Stimulated activated CD8-positive, alpha-beta memory T cell treated with anti-CD3 and anti-CD28 coated beads, Interleukin-15, amount 100 ng/mL, for 1 hour (primary cell): ENCODE measurements at regions not wholly inside any gene's neighbourhood (a gene's known extent, or its start where the extent isn't known, plus 50 kb on each side); places are given as distances from the start of the nearest gene placed in this dataset.

Experiments used
- DNase-seq: peaks from one replicate; pipeline ENCODE4 v3.0.0-alpha.2; 2020; ENCODE audit warnings: low read depth

DNA sequence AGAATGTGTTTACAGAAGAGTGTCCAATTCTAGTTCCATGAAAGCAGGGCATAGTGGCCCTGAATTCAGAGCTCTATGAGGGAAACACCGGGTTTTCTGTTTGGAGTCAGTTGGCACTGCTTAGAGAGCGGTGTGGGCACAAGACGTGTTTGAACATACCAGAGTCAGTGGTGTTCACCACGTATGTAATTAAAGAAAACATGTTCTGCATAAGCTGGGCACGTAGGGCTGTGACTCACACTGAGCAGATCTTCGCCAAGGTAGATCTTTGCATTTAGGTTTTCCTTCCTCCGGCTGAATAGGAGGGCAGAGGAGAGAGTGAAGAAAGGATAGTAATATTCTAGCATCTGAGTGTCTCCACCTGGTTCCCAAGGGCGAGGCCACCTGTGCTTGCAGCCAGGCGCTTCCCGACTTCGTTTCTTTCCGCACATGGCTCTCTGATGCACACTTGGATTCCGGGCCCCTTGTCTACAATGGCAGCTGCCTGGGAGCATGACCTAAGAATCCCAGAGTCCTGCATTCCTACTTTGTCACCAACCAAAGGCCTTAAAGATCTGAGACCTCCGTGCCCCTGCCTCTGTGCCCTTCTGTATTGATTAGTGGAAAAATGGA, 136.2 kb downstream of the ERMARD start:
- no peak for DNase-seq

DNA sequence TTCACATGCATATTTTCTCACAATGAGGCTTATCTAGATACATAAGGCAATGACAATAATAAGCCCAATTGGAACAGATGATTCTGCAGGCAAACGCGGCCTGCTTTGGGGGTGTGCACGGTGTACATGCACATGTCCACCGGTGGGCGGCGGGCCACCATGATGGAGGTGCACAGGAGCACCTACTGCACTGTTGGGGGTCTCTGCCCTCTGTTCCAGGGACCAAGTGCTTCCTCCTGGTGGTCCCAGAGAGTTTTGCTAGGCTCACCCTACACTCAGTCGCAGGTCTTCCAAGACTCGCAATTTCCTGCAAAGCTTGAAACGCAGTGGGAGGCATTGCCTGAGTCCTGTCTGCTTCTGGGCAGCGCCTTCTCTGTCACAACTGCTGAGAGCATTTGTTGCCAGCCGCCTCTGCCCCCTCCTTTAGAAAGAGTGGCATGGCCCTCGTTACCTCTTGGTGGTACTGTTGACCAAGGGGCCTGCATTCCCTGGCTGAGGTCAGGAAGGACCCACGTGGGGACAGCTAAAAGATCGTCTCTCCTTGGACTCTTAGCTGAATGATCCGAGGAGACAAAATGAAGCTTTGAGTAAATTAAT, 135.3 kb downstream of the ERMARD start:
- DNase-seq: no peak

DNA sequence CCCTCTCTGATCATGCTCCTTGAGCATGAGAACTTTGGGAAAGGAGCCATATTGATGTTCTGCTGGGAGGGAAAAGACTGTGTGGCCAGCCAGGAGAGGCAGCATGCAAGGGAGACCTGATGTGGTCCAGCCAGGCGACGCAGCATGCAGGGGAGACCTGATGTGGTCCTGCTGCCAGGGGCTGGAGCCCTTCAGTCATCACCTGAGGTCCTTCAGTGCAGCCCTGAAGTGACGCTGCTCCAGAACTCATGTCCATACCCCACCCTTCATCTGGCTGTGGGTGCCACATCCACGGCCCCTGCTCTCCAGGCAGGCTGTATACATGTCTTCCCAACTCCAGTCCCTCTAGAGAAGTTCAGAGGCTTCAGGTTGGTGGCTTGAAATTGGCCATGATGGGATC, 134.4 kb downstream of the ERMARD start:
- no peak for DNase-seq

DNA sequence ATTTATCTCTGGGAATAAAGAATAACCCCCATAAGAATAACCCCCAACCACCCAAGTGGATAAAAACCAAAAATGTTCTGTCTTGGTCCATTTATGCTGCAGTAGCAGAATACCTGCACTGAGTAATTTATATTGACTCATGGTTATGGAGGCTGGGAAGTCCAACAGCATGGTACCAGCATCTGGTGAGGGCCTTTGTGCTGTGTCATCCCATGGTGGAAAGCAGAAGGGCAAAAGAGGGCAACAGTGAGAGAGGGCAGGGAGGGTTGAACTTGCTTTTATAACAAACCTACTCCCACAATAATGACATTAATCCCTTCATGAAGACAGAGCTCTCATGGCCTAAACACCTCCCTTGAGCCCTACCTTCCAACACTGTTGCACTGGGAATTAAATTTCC, 133.7 kb downstream of the ERMARD start:
- DNase-seq: no peak

DNA sequence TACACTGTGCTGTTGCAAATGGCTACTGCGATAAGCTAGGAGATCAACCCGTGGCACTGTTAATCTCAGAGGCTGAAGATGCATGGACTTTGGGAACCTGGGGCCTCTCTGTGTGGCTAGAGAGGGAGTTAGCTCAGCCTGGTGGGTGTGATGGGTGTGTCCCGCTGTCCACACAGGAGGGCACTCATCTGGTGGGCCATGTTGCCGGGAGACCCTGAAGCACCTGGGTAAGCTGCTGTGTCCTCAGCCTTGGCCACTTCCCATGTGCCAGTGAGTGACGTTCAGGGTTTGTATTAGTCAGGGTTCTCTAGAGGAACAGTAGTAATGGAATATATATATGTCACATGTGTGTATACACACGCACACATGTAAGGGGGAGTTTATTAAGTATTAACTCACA, 132.7 kb downstream of the ERMARD start:
- DNase-seq: no peak

DNA sequence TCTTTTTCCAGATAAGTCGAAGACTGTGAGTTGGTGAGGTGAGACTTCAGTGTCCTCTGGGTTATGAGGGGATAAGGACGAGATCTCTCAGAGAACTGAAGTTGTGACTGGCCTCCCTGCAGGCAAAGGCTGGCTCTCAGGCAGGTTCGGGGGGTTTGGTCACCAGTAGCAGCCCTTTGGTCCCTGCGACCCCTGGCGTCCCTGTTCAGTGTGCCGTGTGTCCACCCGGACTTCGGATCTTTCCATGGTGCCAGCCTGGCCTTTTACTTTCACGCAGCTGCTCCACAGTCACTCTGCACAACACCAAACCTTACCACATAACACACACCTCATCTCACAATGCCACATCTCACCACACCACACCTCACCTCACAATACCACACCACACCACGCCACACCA, 131.9 kb downstream of the ERMARD start:
- no peak for DNase-seq

DNA sequence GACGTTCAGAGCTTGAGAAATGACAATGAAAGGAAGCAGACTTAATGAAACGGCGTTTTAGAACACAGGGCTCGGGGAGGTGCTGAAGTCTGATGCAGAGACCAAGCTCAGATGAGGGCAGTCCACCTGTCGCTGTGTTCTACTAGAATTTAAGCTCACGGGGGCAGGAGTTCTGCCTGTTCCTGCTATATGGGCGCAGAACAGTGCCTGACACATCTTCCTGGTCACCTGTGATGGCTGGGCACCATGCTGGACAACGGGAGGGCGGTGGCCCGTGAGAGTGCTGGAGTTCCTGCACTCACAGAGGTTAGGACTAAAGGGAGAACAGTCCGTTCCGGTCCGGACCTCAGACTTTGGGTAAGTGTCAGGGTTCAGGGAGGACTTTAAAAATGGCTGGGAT, 130.6 kb downstream of the ERMARD start:
- DNase-seq: no peak

DNA sequence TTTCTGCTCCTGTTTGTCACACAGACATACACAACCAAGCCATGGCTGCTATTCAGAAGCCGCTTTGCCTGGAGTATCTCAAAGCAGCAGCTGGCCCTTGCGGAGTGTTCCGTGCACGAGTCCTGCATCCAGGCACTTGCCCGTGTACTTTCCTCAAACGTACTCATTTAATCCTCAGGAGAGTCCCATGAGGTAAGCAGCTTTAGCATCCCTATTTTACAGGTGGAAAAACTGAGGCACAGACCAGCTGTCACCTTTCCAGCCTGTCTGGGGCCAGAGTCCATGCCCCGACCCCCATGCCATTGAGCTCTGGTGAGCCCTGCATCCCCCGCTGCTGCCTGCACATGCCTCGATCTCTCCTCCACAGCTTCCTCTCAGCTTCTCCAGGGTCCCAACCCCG, 130.0 kb downstream of the ERMARD start:
- DNase-seq: no peak

DNA sequence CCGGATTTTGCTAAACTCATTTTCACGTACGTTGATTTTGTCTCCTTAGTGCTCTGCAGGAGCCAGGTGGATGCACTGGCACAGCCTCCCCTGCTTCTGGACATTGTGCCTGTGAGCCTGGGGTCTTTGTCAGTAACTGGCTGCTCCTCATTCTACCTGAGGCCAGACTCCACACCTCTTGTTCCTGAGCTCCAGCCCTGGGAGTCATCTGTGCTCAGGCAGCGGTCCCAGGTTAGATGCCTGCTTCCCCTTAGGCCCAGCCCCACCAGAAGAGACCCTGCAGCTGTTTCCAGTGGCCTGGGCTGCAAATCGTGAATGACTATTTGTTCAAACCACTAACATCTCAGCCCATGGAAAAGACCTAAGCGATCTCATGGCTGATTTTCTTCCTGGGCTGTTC, 129.1 kb downstream of the ERMARD start:
- no peak for DNase-seq

DNA sequence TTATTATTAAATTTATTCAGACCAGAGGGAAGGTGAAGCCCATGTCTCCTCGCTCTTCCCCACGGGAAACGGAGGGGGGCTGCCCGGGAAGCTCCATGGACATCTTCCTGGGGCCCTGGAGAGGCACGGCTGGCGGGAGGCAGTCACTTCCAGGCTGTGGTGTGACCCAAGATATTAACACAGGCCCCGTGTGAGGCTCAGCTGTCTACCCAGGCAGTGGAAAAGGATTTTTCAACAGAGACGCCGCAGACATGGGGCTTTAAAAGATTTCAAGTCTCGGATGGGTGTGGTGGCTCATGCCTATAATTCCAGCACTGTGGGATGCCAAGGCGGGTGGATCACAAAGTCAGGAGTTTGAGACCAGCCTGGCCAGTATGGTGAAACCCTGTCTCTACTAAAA, 117.9 kb downstream of the ERMARD start:
- no peak for DNase-seq

DNA sequence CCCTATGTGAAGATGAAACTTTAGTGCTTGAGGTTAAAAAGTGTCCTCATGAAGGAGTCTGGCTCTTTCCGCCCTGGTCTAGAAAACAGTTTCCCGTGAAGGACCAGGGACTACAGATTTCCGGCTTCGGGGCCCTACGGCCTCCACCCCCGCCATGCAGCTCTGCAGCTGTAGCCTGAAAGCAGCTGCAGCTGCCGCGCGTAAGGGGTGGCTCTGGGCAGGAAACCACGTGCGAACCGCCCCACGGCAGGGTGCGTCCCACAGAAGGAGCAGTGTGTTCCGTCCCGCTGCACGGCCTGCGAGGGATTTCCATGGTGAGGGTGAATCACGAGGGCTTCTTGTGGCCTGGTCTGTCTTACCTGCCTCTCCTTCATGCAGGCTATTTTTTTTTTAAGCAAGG, 117.0 kb downstream of the ERMARD start:
- DNase-seq: peak; percentile 7

DNA sequence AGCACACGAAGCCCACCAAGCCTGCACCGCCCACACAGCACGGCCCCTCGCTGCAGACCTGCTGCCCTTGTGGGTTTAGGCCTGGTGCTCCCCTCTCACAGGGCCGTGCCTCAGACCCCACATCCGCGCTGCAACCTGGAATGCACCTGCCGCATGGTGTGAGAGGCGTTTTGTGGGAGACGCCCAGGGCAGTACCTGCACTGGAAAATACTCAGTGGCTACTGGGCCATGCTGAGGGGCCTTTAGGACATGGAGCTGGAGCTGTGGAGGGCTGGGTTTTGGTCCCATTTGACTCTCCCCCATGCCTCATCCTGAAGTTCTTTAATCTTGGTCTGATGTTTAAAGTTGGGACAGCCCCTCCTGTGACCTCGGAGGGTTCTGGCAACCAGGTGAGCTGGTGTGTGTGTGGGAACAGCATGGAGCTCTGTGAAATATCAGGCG, 116.3 kb downstream of the ERMARD start:
- DNase-seq: no peak

DNA sequence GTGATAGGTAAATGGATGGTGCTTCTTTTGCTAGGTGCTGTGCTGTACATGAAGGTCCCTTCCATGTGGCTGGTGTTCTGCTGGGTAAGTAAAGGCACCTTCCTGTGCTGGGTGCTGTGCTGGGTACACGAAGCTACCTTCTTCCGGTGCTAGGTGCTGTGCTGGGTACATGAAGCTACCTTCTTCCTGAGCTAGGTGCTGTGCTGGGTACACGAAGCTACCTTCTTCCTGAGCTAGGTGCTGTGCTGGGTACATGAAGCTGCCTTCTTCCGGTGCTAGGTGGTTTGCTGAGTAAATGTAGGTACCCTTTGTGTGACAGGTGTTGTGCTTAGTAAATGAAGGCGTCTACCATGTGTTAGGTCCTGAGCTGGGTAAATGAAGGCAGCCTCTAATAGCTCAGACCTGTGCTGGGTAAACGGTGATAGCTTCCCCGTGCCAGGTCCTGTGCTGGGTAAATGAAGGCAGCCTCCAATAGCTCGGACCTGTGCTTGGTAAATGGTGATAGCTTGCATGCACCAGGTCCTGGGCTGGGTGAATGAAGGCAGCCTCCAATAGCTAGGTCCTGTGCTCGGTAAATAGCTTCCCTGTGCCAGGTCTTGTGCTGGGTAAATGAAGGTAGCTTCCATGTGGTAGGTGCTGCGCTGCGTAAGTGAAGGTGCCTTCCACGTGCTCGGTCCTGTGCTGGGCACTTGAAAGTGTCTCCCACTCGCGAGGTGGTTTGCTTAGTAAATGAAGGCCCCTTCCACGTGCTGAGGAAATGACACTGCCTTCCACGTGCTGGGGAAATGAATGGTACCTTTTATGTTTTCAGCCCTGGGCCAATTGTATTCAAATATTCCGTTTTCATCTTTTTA, 115.5 kb downstream of the ERMARD start:
- no peak for DNase-seq

DNA sequence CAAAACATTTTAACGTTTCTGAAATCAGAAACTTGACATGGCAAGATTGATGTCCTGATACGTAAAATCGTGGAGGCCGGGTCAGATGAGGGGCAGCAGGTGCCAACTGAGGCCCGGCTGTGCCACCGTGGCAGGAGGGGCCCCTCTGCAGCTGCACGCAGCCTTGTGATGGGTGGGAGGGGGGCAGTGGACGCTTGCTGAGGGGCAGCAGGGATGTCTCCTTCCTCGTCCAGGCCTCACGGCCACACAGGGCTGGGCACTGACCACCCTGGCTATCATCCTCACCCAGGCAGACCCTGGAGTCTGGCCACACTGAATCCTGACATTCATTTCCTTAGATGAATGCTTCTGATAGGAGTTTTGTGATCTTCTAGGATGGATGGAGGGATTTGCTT, 114.7 kb downstream of the ERMARD start:
- DNase-seq: no peak

DNA sequence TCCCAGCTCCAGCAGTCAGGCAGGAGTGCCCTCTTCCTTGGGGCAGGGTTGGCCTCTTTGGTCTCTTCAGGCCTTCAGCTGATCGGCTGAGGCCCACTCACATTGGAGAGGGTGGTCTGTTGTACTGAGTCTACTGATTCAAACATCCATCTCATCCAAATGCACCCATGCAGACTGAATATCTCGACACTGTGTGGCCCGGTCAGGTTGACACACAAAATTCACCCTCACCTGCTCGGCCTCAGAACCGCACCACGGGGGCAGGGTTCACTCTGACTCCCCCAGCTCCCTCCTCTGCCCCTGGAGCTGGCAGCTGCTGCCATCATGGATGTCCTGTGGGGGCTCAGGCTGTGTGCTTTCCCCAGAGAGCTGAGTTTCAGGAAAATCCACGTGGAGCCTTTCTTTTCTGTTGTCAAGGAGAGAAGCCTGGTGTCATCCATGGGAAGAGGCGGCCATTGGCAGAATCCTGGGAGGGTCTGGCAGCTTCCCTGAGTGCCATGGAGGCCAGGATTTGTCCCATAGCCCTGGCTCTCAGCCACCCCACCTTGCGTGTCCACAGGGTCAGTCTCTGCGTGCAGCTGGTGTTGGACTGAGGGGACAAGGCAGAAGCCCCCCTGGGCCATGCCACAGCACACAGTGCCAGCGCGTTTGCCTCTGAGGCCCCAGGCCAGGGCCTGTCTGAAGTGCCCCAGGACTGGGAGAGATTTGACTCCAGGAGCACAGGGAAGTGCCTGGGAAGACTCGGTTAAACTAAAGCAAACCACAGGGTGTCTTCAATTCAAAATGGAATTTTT, 114.1 kb downstream of the ERMARD start:
- DNase-seq: no peak

DNA sequence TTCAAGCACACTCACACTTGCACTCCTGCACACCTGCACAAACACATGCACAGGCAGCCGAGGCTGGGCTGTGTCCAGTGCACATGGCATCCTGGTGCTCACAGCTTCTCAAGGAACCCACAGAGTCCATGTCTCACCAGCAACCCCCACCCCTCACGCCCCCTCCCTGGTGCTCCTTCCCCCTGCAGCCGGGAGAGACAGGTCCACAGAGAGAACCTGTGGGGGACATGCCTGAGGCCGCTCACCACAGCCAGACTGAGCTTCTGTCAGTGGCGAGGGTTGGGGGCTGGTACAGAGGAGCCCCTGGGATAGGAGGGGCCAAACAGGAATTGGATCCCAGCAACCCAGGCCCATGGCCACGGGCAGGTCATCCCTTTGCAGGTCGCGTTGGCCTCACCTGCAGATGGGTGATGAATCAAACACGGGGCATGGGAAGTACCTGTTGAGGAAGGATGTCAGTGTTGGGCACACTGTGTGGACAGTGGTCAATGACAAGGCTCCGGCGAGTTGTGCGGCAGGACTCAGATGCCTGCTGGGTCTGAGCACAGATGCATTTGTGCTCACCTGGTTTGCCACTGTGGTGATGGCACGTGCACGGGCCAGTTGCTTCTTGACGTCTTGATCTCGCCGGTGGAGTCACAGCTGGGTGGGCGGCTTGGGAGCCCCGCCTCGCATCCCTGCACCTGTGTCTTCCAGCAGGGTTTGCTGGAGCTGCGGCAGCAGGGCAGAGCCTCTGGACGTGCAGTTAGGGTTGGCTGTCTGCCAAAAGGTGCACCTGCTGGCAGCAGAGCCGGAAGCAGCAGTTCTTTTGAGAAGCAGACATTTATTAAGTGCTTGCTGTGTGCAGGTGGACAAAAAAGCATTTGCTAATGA, 113.0 kb downstream of the ERMARD start:
- DNase-seq: no peak

DNA sequence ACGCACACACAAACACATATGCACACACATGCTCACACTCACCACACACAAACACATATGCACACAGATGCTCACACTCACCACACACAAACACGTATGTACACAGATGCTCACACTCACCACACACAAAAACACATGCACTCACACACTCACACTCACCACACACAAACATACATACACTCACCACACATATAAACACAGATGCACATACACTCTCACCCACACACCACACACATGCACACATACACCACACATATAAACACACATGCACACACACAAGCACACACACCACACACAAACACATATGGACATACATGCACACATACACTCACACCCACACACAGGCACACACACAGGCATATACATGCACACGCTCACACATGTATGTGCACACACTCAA, 112.3 kb downstream of the ERMARD start:
- no peak for DNase-seq

DNA sequence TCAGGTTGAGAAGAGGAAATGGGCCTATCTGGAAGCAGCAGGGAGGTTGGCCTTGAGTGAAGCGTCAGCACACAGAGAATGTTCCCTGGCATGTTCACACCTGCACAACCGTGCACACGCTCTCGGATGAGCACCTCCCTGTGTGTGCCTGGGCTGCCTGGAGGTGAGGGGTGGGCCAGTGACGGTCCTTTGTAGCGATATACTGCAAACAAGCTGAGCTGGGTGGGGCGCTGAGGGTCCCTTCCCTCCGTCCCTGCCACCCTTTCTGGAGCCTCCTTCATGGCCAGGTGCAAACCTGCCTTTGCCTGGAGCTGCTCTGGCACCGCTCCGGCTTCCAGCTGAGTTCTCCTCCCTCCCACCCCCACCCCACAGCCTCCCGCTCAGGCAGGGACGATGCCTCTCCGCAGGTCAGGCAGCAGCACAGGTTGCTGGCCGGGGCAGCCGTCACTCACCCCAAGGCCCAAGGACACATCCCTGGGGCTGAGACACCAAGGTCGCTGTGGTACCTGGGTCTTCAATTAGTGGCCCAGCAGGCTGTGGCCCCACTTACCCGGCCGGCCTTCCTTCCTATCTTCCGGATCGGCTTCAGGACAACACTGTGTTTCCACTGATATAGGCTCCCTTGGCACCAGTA, 111.6 kb downstream of the ERMARD start:
- DNase-seq: no peak

DNA sequence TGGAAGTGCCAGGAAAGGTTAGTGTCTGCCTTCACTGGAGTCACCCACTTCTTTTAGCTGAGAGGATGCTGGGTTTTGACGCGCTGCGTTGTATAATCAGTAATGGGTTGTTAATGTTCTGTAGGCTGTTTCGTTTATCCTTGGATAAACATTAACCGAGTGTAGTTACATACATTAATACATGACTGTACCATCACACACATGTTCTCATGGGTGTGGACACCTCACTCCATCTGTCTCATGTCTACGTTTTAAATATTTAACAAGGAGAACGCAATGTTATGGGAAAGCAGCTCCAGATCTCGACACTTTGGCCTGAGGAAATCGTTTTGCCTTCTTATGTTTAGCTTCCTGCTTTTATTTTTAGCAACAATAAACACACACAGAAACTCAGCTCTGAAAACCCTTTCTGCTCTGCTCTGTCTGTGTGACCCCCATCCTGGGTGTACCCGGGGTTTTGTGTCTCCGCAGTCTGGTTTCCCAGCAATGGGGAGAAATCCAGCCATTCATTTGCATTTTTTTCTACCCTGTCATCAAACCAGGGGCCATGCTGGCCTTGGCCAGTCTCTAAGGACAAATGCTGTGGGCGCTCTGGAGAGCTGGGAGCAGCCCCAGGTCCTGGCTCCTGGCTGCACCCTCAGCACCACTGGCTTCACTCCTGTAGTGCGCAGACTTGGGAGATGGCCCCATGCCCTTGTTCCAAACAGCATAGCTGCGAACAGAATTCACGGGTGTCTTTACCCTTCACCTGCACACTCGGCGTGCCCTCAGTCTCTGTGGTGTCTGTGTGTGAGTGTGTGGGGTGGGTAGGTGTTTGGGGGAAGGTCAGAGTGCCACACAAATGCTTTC, 110.8 kb downstream of the ERMARD start:
- no peak for DNase-seq

DNA sequence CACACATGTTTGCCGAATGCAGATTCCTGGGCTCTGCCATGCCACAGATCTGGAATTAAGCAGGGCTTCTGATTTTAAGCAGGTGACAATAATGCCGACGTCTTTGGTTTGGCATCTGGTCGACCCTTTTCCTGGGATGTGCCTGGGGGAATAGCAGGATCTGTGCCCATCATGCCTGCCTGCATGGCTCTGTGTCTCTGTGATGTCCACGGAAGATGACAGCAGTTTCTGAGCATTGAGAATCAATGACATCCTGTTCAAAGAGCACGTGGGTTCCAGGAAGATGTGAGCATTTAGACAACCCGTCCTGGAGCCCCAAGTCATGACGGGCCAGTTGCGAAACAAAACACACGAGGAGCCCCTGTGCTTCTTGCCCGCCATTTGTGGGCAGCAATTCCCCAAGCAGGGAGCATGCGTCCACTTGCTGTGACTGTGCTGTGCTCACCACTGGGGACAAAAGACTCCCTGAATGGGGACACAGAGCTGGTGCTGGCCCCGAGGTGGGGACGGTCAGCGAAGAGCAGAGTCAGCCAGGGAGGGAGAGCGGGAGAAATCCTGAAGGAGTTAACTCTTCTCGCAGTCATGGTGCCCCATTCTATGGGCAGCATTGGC, 110.1 kb downstream of the ERMARD start:
- no peak for DNase-seq
